Type B pancreatic cell (in vitro differentiated cells): ENCODE measurements at regions not wholly inside any gene's neighbourhood (a gene's known extent, or its start where the extent isn't known, plus 50 kb on each side); places are given as distances from the start of the nearest gene placed in this dataset.

Experiments used
- DNase-seq: peaks from one replicate; pipeline ENCODE4 v3.0.0; 2021; ENCODE audit warnings: mixed read lengths; ENCODE audit not compliant: unreplicated experiment; ENCODE audit errors: extremely low spot score
- H3K27ac Mint-ChIP-seq: 2 replicates; pipeline ENCODE4 v1.8.0; 2021; ENCODE audit warnings: mild to moderate bottlenecking, mixed read lengths
- H3K27me3 Mint-ChIP-seq: 2 replicates; pipeline ENCODE4 v1.8.0; 2021; ENCODE audit warnings: mixed read lengths
- H3K36me3 Mint-ChIP-seq: 2 replicates; pipeline ENCODE4 v1.8.0; 2021; ENCODE audit warnings: mixed read lengths
- H3K4me1 Mint-ChIP-seq: one replicate; pipeline ENCODE4 v1.8.0; 2021; ENCODE audit warnings: mixed read lengths; ENCODE audit not compliant: unreplicated experiment
- H3K4me3 Mint-ChIP-seq: 2 replicates; pipeline ENCODE4 v1.8.0; 2021; ENCODE audit warnings: mild to moderate bottlenecking, mixed read lengths
- H3K9me3 Mint-ChIP-seq: 2 replicates; pipeline ENCODE4 v1.8.0; 2021; ENCODE audit warnings: mixed read lengths
- CTCF ChIP-seq: fragments of 200-600 bp; sonication (generic); conservative IDR thresholded peaks from 2 replicates; pipeline ENCODE4 v1.5.0; 2021; ENCODE audit warnings: antibody characterized with exemption, mild to moderate bottlenecking

DNA sequence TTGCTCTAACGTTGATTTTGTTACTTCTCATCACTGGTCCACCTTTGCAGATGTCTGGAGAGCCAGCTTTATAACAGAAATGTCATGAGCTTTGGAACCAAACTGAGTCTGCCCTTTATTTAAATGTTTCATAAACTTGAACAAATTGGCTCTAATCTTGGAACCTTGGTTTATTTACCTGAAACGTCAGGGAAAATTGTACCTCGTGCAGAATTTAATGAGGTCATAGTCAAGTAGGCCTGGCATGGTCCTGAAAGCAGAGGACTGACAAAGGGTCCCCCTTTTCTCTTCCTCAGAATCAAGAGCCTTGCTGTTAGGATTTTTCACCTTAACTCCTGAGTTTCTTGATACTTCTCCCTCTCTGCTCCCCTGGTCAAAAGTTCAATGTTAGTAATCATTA is 828.0 kb downstream of the GRID1 start:
- Mint-ChIP-seq H3K4me3 (no peak overlapping the region), H3K36me3 (no peaks in the 10 kb centered on the region), H3K27ac (no peak overlapping the region), H3K4me1 (peaks cover 23% of the 10 kb centered on the region), H3K9me3 (peaks cover 6% of the 10 kb centered on the region), H3K27me3 (no peaks in the 10 kb centered on the region)
- TF ChIP-seq CTCF: no peak
- DNase-seq: no peak

DNA sequence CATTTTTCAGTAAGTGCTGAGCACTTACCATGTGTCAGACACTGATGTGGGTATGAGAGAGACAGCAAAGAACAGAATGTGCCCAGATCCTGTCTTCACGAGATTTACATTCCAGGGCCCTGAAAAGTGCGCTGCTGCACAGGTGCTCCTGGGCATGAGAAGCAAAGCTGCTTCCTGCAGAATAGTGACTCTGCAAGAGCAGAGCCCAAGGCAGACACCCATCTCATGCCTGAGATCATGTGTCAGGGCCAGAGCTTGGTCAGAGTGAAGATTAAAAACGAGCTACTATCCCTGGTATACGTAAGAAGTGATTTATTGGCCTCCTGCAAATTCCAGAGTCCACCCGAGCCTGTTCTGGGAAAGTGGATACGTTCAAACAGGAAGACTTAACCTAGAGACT is 824.4 kb downstream of the GRID1 start:
- Mint-ChIP-seq H3K4me3 (no peak overlapping the region), H3K9me3 (peaks cover 6% of the 10 kb centered on the region), H3K4me1 (peaks cover 27% of the 10 kb centered on the region), H3K36me3 (no peaks in the 10 kb centered on the region), H3K27me3 (no peaks in the 10 kb centered on the region), H3K27ac (peak overlapping the region; percentile 44)
- no peak for DNase-seq
- no peak for TF ChIP-seq CTCF

DNA sequence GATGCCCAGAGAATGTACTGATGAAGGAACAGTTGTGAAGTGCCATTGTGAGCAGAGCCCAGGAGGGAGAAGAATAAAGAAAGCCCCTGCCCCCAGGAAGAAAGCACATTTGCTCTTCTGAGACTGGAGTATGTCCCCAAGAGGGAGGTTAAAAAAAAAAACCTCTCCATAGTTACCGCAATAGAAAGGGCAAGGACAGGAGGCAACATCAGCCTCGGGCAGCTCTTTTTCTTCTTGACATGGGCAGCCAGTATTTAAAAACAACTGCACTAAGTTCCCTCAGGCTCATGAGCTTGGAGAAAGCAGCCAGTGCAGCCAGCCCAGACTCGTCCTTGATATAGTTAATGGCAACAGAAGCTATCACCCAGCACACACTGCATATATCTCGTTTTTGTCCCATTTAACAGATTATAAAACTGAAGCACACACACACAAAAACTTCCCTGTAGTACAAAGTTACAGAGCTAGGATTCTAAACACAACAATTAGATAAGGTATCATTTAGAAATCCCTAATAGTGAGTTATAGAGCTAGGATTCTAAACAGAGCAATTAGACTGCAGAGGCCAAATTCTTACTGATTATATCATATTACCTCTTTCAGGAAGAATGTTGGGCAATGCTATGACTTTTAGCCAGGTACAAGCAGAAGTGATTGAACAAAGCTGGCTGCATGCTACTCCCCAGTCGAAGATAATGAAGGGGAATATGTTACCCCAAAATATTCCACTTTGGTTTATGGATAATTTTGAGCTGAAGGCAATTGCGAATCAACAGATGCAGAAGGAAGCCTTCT is 823.5 kb downstream of the GRID1 start:
- H3K27me3 Mint-ChIP-seq: no peaks in the 10 kb centered on the region
- H3K4me1 Mint-ChIP-seq: peaks cover 29% of the 10 kb centered on the region
- DNase-seq: no peak
- no peaks in the 10 kb centered on the region for H3K36me3 Mint-ChIP-seq
- peak overlapping the region; percentile 63 for H3K27ac Mint-ChIP-seq
- peaks cover 6% of the 10 kb centered on the region for H3K9me3 Mint-ChIP-seq
- no peak for TF ChIP-seq CTCF
- peak overlapping the region; percentile 30 for H3K4me3 Mint-ChIP-seq

DNA sequence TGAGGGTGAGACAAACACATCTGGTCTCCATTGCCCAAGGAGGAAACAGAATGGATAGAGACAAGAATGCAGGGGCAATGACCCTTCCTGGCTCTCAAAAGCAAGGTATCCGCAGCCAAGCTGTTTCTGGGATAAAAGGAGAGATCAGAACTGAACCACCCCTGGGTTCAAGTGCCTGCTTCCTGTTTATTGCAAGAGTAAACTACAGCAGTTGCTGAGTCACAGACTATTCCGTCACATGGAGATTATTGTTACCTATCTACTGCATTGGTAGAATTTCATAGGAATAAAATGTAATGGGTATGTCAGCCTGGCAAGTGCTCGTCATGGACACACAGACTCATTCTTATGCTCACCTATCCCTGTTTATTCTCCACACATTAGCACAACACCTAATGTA is 821.6 kb downstream of the GRID1 start:
- no peaks in the 10 kb centered on the region for H3K27me3 Mint-ChIP-seq
- no peak for TF ChIP-seq CTCF
- H3K4me3 Mint-ChIP-seq: no peak overlapping the region
- H3K36me3 Mint-ChIP-seq: no peaks in the 10 kb centered on the region
- peaks cover 5% of the 10 kb centered on the region for H3K9me3 Mint-ChIP-seq
- DNase-seq: no peak
- H3K4me1 Mint-ChIP-seq: peaks cover 32% of the 10 kb centered on the region
- no peak overlapping the region for H3K27ac Mint-ChIP-seq

DNA sequence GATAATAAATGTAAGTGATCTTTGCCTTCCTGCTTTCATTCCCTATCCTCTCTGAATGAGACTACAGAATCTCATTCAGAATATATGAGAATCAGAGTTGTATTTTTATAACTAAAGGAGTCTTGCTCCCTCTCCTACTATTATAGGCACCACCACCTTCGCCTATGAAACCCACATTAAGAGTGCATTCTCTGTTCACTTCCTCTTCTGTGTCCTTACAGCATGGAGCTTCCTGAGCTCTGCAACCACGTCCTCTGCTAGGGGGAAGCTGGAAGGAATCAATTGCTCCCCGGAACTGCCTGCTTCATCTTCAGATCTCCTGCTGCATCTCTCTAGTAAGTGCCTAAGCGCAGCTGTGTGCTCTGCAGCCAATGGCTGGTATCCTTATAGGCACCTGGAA is 820.7 kb downstream of the GRID1 start:
- Mint-ChIP-seq H3K4me3 (no peak overlapping the region), H3K36me3 (no peaks in the 10 kb centered on the region), H3K27me3 (no peaks in the 10 kb centered on the region), H3K4me1 (peaks cover 32% of the 10 kb centered on the region), H3K9me3 (no peaks in the 10 kb centered on the region), H3K27ac (no peak overlapping the region)
- DNase-seq: no peak
- no peak for TF ChIP-seq CTCF
